Suprapubic skin (tissue), 3 donors: ENCODE measurements at regions not wholly inside any gene's neighbourhood (a gene's known extent, or its start where the extent isn't known, plus 50 kb on each side); places are given as distances from the start of the nearest gene placed in this dataset.

Experiments
- CTCF ChIP-seq, 2 donors: fragments of 200-600 bp in 1 of 2; fragments of 450-650 bp in 1 of 2; sonication (generic) in 1 of 2; IDR thresholded peaks; one replicate each; pipeline ENCODE4 v1.5.1; 2016 to 2019; ENCODE audit warnings: antibody characterized with exemption in 2 of 2, mild to moderate bottlenecking in 1 of 2, moderate library complexity in 1 of 2
- POLR2AphosphoS5 ChIP-seq, 3 donors: sonication (generic); formaldehyde crosslinking; IDR thresholded peaks; one replicate each; pipeline ENCODE4 v1.6.1; 2017; ENCODE audit warnings: antibody characterized with exemption in 3 of 3

GRCh38 chr12:86414201-86414600 lies 158.0 kb upstream of the MGAT4C start:
- TF ChIP-seq CTCF (IDR thresholded peaks at IDR 0.05) = no peak
- no peak for TF ChIP-seq POLR2AphosphoS5 (IDR thresholded peaks at IDR 0.05)
